Spleen (tissue), 7 donors: ENCODE measurements at regions not wholly inside any gene's neighbourhood (a gene's known extent, or its start where the extent isn't known, plus 50 kb on each side); places are given as distances from the start of the nearest gene placed in this dataset.

Experiments
- POLR2A ChIP-seq, 3 donors: fragments of 450-650 bp; IDR thresholded peaks; one replicate each; pipeline ENCODE4 v1.5.1; 2017; ENCODE audit warnings: antibody characterized with exemption in 3 of 3, mild to moderate bottlenecking in 1 of 3
- POLR2AphosphoS5 ChIP-seq, 3 donors: sonication (generic); formaldehyde crosslinking; IDR thresholded peaks; one replicate each; pipeline ENCODE4 v1.5.1; 2017; ENCODE audit warnings: antibody characterized with exemption in 3 of 3
- TF ChIP-seq, protein P1 (sequence below), 11 experiments: fragments of 200-600 bp in 7 of 11; fragments of 450-650 bp in 4 of 11; sonication (generic) in 4 of 11; IDR thresholded peaks in 8 of 11; conservative IDR thresholded peaks in 3 of 11; 1 replicate in 7 of 11; 2 replicates in 4 of 11; pipeline versions ENCODE4 v1.4.0 to v1.8.0; 2016 to 2021; ENCODE audit warnings: antibody characterized with exemption in 11 of 11, inconsistent platforms in 4 of 11, mild to moderate bottlenecking in 1 of 11
- donor health status: DM: no; HTN: no; CAD: no; lungs with moderate emphysema.
- donor health status: DM: no; HTN: no; CAD: no.
- donor health status: DM: no; HTN: no; CAD: no.

DNA sequence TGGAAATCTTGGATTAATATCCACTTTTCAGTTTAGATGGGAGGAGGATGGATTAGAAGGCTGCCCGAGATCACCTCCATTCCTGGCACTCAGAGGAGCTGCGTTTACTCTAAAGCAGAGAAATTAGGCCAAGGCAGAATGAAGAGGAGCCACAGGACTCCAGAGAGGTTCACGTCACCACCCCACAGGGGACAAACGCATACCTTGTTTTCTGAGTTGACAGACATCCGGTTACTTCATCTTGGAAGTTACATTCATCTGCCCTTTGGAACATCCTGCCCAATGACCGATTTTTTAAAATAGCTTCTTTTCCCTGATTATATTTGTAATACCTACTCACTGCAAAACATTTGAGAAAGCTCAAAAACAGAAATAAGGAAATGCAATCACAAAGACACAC lies 220.0 kb downstream of the SOX9 start:
- TF ChIP-seq POLR2AphosphoS5 (IDR thresholded peaks at IDR 0.05) (no peak), POLR2A (IDR thresholded peaks at IDR 0.05) (no peak)
- TF ChIP-seq, protein P1, sequence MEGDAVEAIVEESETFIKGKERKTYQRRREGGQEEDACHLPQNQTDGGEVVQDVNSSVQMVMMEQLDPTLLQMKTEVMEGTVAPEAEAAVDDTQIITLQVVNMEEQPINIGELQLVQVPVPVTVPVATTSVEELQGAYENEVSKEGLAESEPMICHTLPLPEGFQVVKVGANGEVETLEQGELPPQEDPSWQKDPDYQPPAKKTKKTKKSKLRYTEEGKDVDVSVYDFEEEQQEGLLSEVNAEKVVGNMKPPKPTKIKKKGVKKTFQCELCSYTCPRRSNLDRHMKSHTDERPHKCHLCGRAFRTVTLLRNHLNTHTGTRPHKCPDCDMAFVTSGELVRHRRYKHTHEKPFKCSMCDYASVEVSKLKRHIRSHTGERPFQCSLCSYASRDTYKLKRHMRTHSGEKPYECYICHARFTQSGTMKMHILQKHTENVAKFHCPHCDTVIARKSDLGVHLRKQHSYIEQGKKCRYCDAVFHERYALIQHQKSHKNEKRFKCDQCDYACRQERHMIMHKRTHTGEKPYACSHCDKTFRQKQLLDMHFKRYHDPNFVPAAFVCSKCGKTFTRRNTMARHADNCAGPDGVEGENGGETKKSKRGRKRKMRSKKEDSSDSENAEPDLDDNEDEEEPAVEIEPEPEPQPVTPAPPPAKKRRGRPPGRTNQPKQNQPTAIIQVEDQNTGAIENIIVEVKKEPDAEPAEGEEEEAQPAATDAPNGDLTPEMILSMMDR (IDR thresholded peaks at IDR 0.05 in 8 of 11, conservative IDR thresholded peaks at IDR 0.05 in 3 of 11): no peak
